Stimulated activated CD8-positive, alpha-beta memory T cell treated with anti-CD3 and anti-CD28 coated beads, Interleukin-7, amount 100 ng/mL, for 24 hours (primary cell): ENCODE measurements at regions not wholly inside any gene's neighbourhood (a gene's known extent, or its start where the extent isn't known, plus 50 kb on each side); places are given as distances from the start of the nearest gene placed in this dataset.
"Not testable (repeated sequence)": the region's sequence is repeated elsewhere in the genome, so short reads cannot be mapped to it uniquely, and the experiment has no call there.

ENCODE experiments used
- DNase-seq: peaks from one replicate; pipeline ENCODE4 v3.0.0-alpha.2; 2020; ENCODE audit warnings: low read depth

- no peak for DNase-seq
Measured at GRCh38 chr14:101634850-101635748, 73.8 kb downstream of the DIO3 start.

DNA sequence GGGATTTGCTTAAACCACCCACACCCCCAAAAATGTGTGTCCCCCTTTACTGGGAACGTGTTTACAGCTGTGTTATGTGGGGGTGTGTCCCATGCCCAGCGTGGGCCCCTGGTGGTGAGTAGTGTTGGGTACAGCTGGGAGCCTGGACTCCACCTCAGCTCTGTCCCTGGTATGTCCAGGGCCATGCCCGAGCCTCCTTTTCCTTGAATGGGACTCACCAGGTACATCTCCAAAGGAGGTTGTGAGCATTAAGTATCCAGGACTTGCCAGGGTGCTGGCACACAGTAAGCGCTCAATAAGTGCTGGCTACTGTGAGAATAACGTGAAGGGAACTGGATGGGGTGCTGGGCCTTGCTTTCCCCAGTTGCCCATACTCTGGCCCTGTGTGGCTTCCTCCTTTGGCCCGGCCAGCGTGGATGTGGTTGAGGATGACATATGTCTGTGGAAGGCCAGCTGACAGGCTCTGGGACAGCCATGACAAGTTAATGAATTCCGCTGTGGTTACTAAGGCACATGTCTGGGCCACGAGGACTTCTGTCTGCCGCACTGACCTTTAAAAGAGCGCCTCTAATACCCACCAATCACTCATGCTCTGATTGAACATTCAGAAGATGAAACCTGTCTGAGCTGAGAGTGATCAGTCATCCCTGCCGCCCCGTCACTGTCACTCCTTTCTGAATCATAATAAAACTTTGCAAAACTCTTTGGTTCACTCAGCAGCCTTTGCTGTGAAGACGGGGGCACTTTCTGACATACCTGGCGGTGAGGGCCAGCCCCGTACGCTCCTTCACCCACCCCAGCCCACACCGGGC is 74.7 kb downstream of the DIO3 start:
- DNase-seq: no peak

DNA sequence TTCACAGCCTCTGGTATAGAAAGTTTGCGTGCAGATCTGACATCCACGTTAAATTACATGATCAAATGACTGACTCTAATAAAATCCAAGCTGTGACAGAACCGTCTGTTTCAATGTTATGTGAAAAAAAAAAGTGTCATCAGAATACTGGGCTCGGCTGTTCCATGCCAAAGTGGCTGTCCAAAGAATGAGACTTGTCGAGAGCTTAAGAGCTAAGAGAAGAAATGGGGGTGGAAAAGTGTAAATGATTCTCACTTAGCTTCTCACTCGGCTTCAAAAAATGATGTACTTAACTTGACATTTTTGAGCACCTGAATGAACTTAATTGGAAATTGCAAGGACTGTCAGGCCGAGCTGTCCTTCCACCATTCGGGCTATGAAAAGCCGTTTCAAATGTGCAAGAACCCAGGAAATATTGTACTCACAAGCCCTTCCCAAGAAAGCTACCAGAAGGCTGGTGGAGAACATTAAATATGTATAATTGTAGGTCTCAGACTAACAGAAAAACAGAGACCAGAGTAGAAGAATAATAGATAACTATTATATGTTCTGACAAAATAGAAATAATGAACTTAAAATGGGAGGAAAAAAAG is 78.0 kb downstream of the DIO3 start:
- no peak for DNase-seq

DNA sequence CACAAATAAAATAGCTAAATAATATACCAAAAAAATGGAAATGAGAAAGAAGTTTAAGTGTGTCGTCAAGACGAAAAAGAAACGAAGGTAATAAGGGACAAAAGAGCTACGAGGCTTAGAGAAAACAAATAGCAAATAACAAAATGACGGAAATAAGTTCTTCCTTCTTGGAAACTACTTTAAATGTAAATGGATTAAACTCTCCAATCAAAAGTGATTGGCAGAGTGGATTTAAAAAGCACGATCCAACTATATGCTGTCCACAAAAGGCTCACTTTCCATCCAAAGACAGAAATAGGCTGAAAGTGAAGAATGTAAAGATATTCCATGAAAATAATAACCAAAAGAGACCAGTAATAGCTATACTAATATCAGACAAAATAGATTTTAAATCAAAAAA is 82.4 kb downstream of the DIO3 start:
- no peak for DNase-seq

DNA sequence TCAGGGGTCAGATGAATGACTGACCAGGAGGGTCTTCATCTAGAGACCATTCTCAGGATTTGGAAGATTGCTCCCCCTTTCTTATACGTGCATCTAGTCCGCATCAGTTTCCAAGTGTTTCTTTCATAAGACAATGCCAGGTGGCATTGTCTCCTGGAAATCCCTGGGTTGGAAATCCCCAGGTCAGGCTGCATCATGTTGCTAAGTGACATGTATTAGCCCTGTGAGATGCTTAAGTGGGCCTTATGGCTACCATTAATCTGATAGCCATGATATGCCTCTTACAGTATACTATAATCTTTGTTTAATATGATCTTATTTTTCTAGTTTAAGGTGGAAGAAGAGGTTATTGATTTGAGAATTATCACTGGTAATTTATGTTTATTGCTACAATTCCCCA is 92.8 kb downstream of the DIO3 start:
- DNase-seq: no peak

DNA sequence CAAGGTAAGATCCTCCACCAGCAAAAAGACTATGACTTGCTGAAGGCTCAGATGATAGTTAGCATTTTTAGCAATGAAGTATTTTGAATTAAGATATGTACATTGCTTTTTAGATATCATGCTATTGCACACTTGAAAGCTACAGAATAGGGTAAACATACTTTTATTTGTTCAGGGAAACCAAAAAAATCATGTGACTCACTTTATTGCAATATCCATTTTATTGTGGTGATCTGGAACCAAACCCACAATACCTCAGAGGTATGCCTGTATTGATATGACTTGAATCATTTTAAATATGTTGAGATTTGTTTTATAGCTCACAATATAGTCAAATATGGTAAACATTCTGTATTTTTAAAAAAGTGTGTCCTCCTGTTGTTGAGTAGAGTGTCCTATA is 96.1 kb downstream of the DIO3 start:
- no peak for DNase-seq

GRCh38 chr14:101665478-101666078 is 95.9 kb upstream of the PPP2R5C start:
- no peak for DNase-seq

- DNase-seq: no peak
Measured at GRCh38 chr14:101666264-101666663, 95.2 kb upstream of the PPP2R5C start.

DNA sequence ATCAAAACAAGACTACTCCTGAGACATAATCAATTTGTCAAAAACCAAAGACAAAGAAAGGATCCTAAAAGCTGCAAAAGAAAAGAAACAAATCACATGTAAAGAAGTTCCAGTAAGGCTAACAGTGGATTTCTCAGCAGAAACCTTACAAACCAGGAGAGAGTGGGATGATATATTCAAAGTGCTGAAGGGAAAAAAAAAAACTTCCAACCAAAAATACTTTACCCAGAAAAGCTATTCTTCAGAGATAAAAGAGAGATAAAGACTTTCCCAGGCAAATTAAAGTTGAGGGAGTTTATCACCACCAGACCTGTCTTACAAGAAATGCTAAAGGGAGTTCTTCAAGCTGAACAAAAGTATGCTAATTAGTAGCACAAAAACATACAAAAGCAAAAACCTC is 91.9 kb upstream of the PPP2R5C start:
- no peak for DNase-seq

GRCh38 chr14:101673873-101674272 is 87.6 kb upstream of the PPP2R5C start:
- DNase-seq: no peak

DNA sequence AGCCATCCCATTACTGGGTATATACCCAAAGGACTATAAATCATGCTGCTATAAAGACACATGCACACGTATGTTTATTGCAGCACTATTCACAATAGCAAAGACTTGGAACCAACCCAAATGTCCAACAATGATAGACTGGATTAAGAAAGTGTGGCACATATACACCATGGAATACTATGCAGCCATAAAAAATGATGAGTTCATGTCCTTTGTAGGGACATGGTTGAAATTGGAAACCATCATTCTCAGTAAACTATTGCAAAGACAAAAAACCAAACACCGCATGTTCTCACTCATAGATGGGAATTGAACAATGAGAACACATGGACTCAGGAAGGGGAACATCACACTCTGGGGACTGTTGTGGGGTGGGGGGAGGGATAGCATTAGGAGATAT is 85.7 kb upstream of the PPP2R5C start:
- DNase-seq: not testable (repeated sequence)

DNA sequence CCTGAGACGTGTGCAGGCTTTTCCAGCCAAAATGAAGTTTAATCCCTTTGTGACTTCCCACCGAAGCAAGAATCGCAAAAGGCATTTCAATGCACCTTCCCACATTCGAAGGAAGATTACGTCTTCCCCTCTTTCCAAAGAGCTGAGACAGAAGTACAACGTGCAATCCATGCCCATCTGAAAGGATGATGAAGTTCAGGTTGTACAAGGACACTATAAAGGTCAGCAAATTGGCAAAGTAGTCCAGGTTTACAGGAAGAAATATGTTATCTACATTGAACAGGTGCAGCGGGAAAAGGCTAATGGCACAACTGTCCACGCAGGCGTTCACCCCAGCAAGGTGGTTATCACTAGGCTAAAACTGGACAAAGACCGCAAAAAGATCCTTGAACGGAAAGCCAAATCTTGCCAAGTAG is 83.6 kb upstream of the PPP2R5C start:
- DNase-seq: not testable (repeated sequence)

DNA sequence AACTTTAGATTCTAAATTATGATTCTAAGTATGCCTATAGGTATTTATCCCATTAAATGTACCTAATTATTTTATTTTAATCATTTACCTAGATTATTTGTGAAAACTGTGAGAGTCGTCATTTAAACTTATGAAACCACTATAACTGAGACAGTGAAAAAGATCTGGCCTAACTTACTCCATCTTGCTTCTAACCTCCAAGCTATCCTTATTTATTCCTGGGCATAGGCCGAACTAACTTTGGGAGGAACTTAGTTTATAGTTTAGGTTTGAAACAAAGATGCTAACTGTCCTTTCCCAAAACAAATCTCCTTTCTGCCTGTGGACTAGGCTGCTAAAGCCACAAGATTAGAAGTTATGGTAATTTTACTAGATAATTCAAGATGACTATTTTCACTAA is 79.7 kb upstream of the PPP2R5C start:
- no peak for DNase-seq

GRCh38 chr14:101683365-101683764 is 78.1 kb upstream of the PPP2R5C start:
- DNase-seq: no peak

- DNase-seq: no peak
Measured at GRCh38 chr14:101687756-101688546, 73.6 kb upstream of the PPP2R5C start.

DNA sequence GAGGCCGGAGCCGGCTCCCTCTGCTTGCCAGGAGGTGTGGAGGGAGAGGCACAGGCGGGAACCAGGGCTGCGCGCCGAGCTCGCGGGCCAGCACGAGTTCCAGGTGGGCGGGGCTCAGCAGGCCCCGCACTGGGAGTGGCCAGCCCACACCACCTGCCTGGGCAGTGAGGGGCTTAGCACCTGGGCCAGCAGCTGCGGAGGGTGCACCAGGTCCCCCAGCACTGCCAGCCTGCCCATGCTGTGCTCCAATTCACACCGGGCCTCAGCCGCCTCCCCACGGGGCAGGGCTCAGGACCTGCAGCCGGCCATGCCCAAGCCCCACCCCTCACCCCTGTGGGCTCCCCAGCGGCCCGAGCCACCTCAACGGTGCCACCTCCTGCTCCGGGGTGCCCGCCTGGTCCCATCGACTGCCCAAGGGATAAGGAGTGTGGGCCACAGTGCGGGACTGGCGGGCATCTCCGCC is 72.4 kb upstream of the PPP2R5C start:
- no peak for DNase-seq

GRCh38 chr14:101689966-101690365 is 71.5 kb upstream of the PPP2R5C start:
- not testable (repeated sequence) for DNase-seq

- DNase-seq: no peak
Measured at GRCh38 chr14:101695659-101696058, 65.8 kb upstream of the PPP2R5C start.

- no peak for DNase-seq
Measured at GRCh38 chr14:101704140-101704539, 57.4 kb upstream of the PPP2R5C start.

DNA sequence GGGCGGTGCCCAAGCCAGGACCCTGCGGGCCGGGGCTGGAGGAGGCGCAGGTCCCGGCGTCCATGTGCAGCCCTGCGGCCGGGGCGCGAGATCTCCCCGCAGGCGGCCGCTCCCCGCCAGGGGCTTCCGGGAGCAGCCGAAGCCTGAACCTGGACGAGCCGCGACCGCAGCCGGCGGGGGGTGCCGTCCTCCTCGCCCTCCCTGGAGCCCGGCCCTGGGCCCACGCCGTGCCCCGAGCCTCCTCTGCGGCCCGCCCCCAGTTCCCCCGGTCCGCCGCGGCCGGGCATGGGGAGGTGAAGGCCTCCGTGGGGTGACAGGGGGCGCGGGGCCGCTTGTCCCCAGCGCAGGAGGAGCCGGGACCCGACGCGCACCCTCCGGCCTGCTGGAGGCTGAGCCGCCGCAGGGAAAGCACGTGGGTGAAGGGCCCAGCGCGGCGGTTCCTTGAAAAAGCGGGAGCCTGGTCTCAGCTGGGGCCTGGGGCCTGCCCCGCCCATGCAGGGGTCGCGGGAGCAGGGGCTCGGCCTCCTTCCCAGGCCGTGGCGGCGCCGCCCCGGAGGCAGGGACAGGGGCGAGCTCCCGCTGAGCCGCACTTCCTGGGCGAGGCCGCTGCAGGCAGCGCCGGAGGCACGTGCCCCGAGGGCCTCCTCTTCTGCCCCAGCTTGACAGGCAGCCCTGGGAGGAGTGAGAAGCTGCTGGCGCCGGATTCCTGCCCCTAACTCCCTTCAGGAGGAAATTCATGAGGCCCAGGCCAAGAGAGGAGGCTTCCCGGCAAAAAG is 55.6 kb upstream of the PPP2R5C start:
- no peak for DNase-seq
